HG02884 (cell line): ENCODE measurements at regions not wholly inside any gene's neighbourhood (a gene's known extent, or its start where the extent isn't known, plus 50 kb on each side); places are given as distances from the start of the nearest gene placed in this dataset.
"Not testable (repeated sequence)": the region's sequence is repeated elsewhere in the genome, so short reads cannot be mapped to it uniquely, and the experiment has no call there.

Experiments
- ATAC-seq: cut with Tn5 transposase; IDR thresholded peaks from one replicate; pipeline ENCODE4 v1.9.1; 2021; ENCODE audit warnings: mild to moderate bottlenecking, moderate library complexity; ENCODE audit not compliant: unreplicated experiment

GRCh38 chr6:150733726-150734125 lies 131.8 kb upstream of the MTHFD1L start:
- ATAC-seq: no peak

GRCh38 chr6:150734235-150734634 lies 131.3 kb upstream of the MTHFD1L start:
- no peak for ATAC-seq

GRCh38 chr6:150735341-150735851 lies 130.1 kb upstream of the MTHFD1L start:
- no peak for ATAC-seq

GRCh38 chr6:150738092-150738629 lies 127.3 kb upstream of the MTHFD1L start:
- no peak for ATAC-seq

GRCh38 chr6:150739711-150740349 lies 125.7 kb upstream of the MTHFD1L start:
- no peak for ATAC-seq

GRCh38 chr6:150740453-150740852 lies 125.0 kb upstream of the MTHFD1L start:
- ATAC-seq: no peak

GRCh38 chr6:150741633-150742200 lies 123.8 kb upstream of the MTHFD1L start:
- ATAC-seq: no peak

- ATAC-seq: no peak
Observed at GRCh38 chr6:150744522-150745260, 120.8 kb upstream of the MTHFD1L start.

GRCh38 chr6:150745896-150746295 lies 119.6 kb upstream of the MTHFD1L start:
- ATAC-seq: no peak

- no peak for ATAC-seq
Observed at GRCh38 chr6:150747155-150747554, 118.3 kb upstream of the MTHFD1L start.

- no peak for ATAC-seq
Observed at GRCh38 chr6:150749091-150749670, 116.3 kb upstream of the MTHFD1L start.

GRCh38 chr6:150751296-150751695 lies 114.2 kb upstream of the MTHFD1L start:
- no peak for ATAC-seq

- no peak for ATAC-seq
Observed at GRCh38 chr6:150752409-150752808, 113.1 kb upstream of the MTHFD1L start.

GRCh38 chr6:150753371-150754064 lies 112.0 kb upstream of the MTHFD1L start:
- no peak for ATAC-seq

GRCh38 chr6:150755042-150755441 lies 110.5 kb upstream of the MTHFD1L start:
- no peak for ATAC-seq

- no peak for ATAC-seq
Observed at GRCh38 chr6:150755524-150755923, 110.0 kb upstream of the MTHFD1L start.

- ATAC-seq: no peak
Observed at GRCh38 chr6:150756173-150756572, 109.3 kb upstream of the MTHFD1L start.

- not testable (repeated sequence) for ATAC-seq
Observed at GRCh38 chr6:150757807-150758206, 107.7 kb upstream of the MTHFD1L start.

- no peak for ATAC-seq
Observed at GRCh38 chr6:150759483-150759882, 106.0 kb upstream of the MTHFD1L start.

- no peak for ATAC-seq
Observed at GRCh38 chr6:150761771-150762170, 103.7 kb upstream of the MTHFD1L start.
